ENCODE measurements at regions not wholly inside any gene's neighbourhood (a gene's known extent, or its start where the extent isn't known, plus 50 kb on each side); places are given as distances from the start of the nearest gene placed in this dataset.

DNA sequence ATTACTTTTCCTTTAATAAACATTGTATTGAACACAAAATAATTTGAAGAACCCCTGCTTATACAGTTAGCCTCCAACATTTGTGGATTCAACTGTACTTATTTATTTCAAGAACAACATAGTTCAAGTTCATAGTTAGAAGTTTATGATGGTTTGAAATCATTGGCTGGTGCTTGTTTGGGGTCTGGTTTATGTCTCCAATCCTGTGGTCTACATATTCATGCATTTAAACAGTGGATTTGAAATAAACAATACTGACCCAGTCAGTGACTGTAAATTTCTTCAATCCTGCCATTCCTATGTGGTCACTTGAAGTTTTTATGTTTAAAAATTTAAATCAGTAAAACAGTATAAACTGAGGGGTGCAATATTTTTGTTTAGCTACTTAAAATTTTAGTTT, 145.1 kb upstream of the TRPC7 start:
- TF ChIP-seq HOXB5 (CRISPR knock-in tag; IDR thresholded peaks at IDR 0.05) (no peak), CTCF (IDR thresholded peaks at IDR 0.05) (no peak), POLR2A (IDR thresholded peaks at IDR 0.05; ENCODE audit: low read length) (no peak), CHD2 (IDR thresholded peaks at IDR 0.05; ENCODE audit: low read length, partially characterized antibody) (no peak), BCL3 (IDR thresholded peaks at IDR 0.05) (no peak), RFX5 (IDR thresholded peaks at IDR 0.05) (no peak), RCOR1 (IDR thresholded peaks at IDR 0.05; ENCODE audit: low read depth, low read length) (no peak), MYC (IDR thresholded peaks at IDR 0.05; ENCODE audit: borderline replicate concordance, low read length) (no peak), JUN (IDR thresholded peaks at IDR 0.05) (no peak)
- TF ChIP-seq, protein P1, sequence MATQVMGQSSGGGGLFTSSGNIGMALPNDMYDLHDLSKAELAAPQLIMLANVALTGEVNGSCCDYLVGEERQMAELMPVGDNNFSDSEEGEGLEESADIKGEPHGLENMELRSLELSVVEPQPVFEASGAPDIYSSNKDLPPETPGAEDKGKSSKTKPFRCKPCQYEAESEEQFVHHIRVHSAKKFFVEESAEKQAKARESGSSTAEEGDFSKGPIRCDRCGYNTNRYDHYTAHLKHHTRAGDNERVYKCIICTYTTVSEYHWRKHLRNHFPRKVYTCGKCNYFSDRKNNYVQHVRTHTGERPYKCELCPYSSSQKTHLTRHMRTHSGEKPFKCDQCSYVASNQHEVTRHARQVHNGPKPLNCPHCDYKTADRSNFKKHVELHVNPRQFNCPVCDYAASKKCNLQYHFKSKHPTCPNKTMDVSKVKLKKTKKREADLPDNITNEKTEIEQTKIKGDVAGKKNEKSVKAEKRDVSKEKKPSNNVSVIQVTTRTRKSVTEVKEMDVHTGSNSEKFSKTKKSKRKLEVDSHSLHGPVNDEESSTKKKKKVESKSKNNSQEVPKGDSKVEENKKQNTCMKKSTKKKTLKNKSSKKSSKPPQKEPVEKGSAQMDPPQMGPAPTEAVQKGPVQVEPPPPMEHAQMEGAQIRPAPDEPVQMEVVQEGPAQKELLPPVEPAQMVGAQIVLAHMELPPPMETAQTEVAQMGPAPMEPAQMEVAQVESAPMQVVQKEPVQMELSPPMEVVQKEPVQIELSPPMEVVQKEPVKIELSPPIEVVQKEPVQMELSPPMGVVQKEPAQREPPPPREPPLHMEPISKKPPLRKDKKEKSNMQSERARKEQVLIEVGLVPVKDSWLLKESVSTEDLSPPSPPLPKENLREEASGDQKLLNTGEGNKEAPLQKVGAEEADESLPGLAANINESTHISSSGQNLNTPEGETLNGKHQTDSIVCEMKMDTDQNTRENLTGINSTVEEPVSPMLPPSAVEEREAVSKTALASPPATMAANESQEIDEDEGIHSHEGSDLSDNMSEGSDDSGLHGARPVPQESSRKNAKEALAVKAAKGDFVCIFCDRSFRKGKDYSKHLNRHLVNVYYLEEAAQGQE (IDR thresholded peaks at IDR 0.05), result no peak
- TF ChIP-seq, protein P2, sequence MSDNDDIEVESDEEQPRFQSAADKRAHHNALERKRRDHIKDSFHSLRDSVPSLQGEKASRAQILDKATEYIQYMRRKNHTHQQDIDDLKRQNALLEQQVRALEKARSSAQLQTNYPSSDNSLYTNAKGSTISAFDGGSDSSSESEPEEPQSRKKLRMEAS (IDR thresholded peaks at IDR 0.05), result no peak

All from A549 (cell line).